GM19397 (cell line): ENCODE measurements at regions not wholly inside any gene's neighbourhood (a gene's known extent, or its start where the extent isn't known, plus 50 kb on each side); places are given as distances from the start of the nearest gene placed in this dataset.
"Not testable (repeated sequence)": the region's sequence is repeated elsewhere in the genome, so short reads cannot be mapped to it uniquely, and the experiment has no call there.

ENCODE experiments used
- ATAC-seq: cut with Tn5 transposase; IDR thresholded peaks from one replicate; pipeline ENCODE4 v1.9.1; 2021; ENCODE audit warnings: mild to moderate bottlenecking, moderate library complexity; ENCODE audit not compliant: unreplicated experiment

DNA sequence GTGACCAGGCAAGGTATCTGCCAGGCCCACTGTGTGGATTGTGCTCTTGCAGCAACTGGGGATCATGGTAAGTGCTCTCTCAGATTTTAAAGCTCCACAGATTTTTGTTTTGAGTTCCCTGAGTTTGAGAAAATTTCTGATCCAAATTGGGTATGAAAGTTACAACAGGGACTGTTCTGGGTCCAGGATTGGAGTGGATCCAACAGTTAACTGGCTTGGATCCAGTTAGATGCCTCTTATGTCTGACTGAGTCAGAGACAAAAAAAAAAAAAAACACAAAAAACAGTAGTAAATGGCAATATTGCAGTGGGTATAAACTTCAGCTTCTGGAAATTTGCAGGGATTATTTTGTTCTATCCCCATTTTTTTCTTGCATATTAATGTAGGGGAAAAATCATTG, 598.8 kb downstream of the C12orf50 start:
- ATAC-seq = no peak

DNA sequence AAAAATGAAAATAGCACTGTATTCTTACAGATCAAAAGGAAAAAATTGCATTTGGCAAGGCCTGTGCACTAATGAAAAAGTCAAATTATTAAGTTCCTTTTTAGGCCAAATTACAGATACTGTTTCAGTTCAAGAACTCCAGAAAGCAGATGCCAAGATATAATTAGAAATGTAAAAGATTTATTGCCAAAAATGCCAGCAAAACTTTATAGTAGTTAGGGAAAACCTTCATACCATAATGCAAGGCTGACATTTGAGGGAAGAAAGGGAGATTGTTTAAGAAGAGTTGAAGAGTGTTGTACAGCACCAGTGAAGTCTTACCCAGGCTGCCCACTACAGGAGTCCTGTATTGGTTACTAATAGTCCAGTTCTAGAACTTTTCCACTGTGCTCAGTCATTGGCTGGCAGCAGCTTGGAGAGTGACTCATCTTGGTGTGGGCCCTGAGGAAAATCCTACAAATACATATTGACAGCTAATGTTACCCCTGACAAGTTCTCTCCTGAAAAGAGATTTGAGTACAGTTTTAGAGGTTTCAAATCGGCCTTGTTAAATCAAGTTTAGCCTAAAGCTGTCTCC, 600.4 kb downstream of the C12orf50 start:
- ATAC-seq = no peak

DNA sequence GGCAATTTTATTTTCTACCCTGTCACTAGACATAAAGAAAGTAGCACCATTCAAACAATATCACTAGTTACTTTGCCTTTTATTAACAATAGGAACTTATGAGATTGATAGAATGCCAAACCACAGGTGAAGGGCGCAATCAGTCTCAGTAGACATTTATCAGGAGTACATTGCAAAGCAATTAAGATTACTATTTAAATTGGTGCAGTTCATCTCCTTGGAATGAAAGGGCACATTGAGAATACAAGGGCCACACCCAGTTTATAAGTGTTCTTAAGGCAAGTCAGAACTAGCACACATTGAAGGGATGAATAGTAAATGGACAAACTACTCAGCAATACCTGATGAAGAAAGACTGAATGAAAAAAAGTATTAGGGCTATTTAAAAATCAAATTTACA, 601.4 kb downstream of the C12orf50 start:
- no peak for ATAC-seq

DNA sequence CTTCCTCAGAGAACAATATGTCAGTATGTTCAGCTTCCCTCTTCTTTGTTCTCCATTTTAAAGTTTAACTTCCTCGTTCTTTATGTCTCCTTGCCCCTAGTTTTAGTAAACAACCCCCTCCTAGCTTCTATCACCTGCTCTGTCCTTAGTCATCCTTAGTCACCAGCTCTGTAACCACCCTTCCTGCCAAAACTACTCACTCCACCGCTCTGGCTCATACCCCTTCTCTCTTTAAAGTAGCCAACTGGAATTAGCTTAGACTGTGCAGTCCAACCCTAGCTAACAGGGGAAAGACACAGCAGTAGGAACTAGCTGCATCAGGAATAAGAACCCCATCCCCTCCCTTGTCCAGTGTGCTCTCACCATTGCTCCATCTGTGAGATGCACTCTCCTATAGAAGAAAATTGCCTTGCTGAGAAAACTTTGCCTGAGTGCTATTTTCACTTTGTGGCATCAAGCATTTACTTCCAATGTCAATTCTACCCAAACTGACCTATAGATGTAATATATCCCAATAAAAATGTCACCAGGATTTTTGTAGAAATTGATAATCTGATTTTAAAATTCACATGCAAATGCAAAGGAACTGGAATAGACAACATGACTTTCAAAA, 603.2 kb downstream of the C12orf50 start:
- no peak for ATAC-seq

DNA sequence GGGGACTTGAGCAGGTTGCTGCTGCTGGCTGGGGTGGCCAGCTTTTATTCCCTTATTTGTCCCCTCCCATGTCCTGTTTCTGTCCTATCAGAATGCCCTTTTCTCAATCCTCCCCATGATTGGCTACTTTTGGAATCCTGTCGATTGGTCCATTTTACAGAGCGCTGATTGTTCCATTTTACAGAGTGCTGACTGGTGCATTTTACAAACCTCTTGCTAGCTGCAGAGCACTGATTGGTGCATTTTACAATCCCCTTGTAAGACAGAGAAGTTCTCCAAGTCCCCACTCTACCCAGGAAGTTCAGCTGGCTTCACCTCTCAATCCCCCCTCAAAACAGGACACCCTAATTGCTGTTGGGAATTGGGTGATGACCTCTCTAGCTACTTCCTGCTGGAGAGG, 608.0 kb downstream of the C12orf50 start:
- ATAC-seq = not testable (repeated sequence)

DNA sequence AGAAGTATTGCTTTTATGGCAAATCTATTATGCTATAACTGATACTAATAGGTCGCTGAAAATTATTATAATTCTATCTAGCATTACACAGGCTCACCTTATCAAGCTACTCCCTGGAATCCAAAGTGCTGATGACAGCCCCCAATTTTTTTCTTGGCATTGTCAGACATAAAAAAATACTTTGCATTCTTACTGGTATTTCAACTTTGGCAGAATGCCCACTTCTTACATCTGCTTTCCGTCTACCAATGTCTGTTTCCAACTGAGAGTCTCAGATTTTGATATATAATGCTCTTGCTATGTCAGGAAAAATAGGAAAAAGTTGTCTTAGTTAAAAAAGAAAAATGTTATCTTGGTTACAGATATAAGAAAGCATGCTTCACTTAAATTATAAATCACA, 615.4 kb downstream of the C12orf50 start:
- no peak for ATAC-seq

DNA sequence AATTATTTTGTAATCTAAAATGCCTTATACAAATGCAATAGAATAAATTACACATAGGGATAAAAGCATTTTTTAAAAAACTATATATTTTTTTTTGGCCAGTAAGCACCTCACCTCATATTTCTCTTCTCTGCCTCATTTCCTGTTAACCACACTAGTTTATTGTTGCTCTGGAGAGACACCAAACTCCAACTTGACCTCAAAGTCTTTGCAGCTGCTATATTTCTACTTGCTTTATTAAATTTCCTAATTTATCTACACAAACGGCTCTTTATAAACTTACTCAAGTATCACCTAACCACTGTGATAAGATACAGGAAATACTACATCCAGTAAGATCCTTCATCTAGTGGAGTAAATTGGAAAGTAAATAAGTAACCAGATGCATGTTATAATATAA, 622.3 kb downstream of the C12orf50 start:
- ATAC-seq = no peak

DNA sequence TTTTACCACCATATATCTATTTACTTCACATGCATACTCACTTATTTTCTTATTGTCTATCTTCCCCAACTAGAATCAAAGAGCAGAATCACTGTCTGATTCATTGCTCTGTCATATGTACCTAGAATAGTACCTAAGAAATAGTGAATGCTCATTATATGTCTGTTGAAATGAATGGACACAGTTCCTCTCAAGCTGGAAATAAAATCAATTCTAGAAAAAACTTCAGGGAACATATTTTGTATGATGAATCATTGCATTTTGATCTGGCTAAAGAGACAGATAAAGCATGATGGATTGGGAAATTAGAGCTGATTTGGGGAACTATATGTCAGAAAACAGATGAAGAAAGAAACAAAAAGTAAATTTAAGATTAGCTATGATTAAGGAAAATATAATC, 623.3 kb downstream of the C12orf50 start:
- ATAC-seq = no peak

DNA sequence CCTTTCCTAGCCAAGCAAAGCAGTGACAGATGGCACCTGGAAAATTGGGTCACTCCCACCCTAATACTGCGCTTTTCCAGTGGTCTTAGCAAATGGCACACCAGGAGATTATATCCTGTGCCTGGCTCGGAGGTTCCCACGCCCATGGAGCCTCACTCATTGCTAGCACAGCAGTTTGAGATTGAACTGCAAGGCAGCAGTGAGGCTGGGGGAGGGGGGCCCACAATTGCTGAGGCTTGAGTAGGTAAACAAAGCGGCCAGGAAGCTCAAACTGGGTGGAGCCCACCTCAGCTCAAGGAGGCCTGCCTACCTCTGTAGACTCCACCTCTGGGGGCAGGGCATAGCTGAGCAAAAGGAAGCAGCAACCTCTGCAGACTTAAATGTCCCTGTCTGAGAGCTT, 635.0 kb downstream of the C12orf50 start:
- not testable (repeated sequence) for ATAC-seq

DNA sequence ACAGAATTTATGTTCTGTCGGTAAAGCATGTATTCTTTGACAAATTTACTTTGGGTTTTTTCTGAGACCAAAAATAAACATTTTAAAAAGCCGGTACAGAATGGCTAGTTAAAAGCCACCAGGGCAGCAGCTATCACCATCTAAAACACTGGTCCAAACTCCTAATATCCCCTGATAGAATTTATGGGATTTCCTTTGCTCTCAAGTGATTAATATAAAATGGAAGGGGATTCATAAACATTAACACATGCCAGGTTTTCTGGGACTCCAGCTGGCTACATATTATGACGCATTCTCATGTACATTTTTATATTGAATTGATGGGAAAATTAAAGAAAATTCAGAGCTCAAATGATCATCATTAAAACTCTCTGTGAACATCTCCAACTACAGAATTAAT, 640.8 kb downstream of the C12orf50 start:
- ATAC-seq = no peak

DNA sequence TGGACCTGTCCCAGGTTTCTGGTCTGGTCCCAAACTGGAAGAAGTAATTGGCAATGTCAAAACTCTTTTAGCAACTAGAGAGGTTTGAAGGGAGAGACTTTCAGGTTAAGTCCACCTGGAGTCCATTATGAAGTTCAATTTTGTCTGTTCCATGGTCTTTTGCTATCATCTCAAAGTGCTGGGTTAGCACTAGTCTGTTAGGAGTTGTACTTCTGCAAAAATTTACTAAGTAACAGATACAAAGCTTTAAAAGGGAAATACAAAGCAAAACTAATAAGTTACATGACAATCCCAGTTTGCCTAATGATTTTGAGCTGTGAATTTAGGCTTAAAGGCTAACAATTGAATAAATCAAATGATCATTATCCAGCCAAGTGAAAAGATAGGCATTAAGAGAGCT, 643.9 kb downstream of the C12orf50 start:
- no peak for ATAC-seq

DNA sequence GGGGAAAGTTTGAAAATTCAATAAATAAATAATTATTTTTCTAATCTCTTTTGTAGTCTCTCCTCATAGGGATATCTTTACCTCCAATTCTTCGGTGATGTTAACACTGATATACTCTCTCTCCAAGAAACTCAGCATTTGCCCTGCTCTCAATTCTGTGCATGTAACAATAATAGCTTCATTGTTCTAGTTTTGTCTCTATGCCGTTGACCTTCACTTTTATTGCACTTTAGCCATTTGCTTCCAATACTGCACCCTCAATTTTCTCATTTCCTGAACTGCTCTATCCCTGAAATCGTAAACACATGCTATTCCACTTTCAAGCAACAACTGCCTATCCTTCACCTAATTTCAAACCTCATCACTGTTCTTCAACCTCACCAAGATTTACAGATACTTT, 645.0 kb downstream of the C12orf50 start:
- ATAC-seq = no peak

DNA sequence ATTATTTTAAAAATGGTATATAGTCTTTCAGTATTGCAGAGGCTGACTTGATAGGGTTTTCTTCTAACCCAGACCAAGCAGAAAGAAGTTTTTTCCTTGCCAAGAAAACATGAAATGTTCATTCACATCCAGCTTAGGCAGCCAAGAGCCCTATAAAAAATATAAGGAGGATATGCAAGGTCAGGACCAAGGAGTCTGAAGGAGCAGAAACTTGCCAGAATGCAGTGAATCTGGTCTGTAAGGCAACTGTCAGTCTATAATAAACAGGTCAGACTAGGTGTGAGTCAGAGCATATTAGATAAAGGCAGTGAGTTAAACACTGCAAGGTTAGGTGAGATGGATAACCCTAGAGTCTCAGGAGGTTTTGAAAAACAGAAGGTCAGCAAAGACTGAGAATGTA, 645.5 kb downstream of the C12orf50 start:
- ATAC-seq = no peak

DNA sequence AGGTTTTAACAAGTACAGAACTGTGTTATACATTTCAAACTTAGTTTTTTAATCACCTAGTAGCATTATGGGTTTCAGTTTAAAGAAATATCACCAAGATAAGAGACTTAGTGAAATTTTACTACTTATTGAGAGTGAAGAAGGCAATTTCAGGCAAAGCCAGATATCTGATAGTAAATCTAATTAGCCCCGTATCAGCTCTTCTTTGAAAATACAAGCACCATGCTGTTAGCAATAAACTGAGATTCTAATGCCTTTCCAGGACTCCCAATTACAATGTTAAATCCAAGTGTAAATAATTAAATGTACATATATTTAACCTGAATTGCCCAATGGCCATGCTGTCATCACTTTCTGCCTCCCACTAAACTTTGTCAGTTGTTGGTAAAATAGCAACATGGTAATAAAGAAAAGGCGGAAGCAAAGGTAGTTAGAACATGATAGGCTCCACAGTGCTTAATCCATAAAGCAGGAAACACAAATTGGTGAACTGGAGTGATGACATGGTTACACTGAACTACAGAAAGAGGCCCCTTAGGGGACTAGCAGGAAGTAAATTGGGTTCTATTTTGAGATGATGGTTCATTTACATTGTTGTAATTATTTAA, 646.1 kb downstream of the C12orf50 start:
- no peak for ATAC-seq

DNA sequence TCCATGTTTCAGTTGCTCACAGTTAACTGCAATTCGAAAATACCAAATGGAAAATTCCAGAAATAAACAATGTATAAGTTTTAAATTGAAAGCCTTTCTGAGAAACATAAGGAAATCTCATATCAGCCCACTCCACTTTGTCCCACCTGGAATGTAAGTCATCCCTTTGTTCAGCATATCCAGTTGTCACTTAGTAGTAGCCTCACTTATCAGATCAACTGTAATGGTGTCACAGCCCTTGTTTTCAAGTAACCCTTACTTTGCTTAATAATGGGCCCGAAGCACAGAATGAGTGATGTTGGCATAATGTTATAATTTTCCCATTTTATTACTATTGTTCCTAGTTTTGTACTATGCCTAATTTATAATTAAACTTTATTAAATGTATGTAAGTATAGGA, 646.8 kb downstream of the C12orf50 start:
- ATAC-seq = no peak

DNA sequence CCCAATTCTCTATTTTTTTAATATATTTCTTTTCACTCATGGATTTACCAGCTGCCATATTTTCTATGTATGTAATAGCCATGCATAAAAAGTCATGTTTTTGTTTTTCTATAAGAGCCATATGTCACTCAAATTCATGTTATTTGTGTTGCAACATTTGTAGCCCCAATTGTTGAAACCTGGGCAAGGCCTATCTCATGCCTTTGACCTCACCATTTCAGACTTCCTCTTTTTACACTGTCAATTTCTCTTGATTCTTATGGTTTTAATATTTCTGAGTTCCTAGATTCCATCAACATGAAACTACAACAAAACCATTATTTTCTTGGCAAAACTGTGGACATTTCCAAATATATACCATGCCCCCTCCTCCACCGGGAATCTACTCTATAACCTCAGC, 647.5 kb downstream of the C12orf50 start:
- ATAC-seq = no peak

DNA sequence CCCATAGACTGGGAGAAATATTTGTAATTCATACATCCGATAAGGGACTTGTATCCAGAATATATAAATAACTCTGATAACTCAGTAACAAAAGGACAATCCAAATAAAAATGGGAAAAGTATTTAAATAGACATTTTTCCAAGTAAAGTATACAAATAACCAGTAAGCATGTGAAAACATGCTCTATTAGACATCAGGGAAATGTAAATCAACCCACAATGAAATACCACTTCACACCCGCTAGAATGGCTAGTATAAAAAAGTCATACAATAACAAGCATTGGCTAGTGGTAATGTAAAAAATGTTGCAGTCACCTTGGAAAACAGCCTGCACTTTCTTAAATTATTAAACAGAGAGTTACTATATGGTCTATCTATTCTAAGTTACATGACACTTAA, 650.7 kb downstream of the C12orf50 start:
- ATAC-seq = no peak

DNA sequence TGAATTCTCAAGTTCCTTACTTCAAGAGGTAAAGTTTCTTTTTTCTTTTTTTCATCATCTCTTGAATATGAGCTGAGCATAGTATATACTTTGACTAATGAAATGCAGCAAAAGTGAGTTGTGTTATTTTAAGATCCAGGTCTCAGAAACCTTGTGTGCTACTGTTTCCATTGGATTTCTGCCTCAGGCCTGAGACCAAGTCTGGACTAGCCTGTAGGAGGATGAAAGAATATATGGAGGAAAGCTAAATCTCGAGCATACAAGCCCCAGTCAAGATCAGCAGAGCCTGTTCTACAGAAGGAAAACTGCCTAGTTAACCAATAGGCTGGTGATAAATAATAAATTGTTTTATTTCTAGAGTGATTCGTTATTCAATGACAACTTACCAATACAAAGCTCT, 652.5 kb downstream of the C12orf50 start:
- no peak for ATAC-seq

DNA sequence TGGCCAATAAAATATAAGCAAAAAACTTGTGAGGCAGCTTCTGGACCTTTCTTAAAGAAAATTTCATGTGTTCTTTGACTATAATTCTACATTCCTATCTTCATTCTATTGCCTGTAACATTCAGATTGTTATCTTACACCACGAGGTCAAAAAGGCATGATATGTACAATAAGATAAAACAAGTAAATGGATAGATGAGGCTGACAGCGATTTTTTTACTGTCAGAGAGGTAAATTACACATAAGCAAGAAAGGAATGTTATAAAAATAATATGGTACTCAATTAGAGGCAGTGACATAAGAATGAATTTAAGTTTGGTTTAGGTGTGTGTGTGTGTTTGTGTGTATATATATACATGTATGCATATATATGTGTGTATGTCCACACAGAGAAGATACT, 660.0 kb downstream of the C12orf50 start:
- ATAC-seq = no peak

DNA sequence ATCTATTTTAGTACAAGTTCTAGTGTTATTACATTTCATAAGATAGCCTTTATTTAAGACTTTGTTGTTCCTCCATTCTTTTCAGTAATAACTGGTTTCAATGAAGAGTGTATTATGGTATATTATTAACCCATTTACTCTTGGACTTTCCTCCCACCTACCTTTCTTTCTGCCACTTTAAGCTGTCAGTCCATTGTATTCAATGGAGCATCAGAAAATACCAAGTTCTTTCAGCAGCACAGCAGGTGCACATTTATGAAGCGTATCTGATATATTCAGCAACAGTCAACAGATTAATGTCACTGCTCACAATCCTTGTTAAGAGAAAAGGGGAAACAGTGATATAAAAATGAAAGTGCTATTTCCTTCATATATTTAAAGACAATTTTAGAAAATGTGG, 660.9 kb downstream of the C12orf50 start:
- ATAC-seq = no peak

DNA sequence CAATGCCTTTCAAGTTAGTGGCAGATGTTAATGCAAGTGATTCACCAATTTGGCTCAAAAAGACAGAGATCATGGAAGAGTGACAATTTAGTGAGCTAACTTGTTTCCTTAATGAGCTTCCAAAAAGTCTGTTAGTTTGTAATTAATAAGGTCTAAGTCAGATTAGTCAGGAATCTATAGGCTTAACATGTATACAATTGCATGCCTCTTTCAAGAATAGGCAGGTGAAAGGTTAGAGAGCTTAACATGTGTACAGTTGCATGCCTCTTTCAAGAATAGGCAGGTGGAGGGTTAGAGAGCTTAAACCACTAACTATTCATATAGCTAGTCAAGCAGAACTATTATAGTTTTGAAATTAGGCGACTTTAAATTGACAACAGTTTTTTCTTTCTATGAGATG, 663.8 kb downstream of the C12orf50 start:
- no peak for ATAC-seq

DNA sequence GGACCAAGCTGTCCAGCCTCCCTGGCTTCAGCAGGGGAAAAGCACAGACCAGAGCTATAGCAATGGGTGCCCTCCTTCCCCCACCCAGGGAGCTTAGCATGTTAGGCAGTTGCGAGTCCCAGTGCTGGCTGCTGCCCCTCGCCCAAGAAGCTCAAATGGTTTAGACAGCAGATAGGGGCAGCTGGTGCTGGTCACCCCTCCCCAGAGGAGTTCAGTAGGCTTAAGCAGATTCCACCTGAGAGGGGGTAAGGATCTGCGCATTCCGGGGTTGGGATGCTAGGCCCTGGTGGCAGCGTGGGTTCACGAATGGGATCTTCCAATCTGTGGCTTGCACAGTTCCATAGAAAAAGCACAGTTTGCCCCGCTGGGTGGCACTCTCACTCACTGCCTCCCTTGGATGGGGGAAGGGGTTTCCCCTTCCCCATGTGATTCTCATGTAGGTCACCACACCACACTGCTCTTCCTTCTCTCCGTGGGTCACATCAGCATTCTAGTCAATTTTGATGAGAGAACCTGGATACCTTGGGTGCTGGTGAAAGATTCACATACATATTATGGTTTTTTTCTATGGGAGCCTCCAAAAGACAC, 665.6 kb downstream of the C12orf50 start:
- no peak for ATAC-seq
